NCI-H1436 treated with DMSO at 0.1 percent for 48 hours (cell line): ENCODE measurements at regions not wholly inside any gene's neighbourhood (a gene's known extent, or its start where the extent isn't known, plus 50 kb on each side); places are given as distances from the start of the nearest gene placed in this dataset.
"Not testable (repeated sequence)": the region's sequence is repeated elsewhere in the genome, so short reads cannot be mapped to it uniquely, and the experiment has no call there.

Experiments used
- DNase-seq: peaks from one replicate; lab custom pipeline; 2025; lab: John Stamatoyannopoulos, UW

GRCh38 chr12:131659484-131659883, 51.4 kb upstream of the SFSWAP start:
- DNase-seq, result not testable (repeated sequence)

DNA sequence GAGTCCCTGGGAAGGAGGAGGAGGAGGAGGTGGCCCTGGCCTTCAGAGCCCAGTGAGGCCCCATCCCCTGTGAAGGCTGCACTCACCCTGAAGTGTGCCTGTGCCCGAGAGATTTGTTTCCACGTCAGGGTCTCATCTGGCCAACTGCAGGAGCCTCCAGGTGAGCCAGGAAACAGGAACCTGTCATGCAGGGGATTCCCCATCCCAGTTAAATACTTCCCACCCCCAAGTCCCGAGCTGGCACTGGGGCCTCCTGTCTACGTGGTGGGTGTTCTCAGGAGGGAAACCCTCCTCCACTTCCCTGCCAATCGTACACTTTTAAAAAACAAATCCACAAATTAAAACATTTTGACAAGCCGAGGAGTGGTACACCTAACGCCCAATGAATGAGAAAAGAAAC, 50.9 kb upstream of the SFSWAP start:
- not testable (repeated sequence) for DNase-seq

- not testable (repeated sequence) for DNase-seq
Measured at GRCh38 chr12:131660401-131660800, 50.5 kb upstream of the SFSWAP start.
